ENCODE measurements at regions not wholly inside any gene's neighbourhood (a gene's known extent, or its start where the extent isn't known, plus 50 kb on each side); places are given as distances from the start of the nearest gene placed in this dataset.

GRCh38 chr7:20016669-20017068 is 200.5 kb downstream of the MACC1 start:
- TF ChIP-seq MLX (CRISPR knock-in tag; IDR thresholded peaks at IDR 0.05) (no peak), POLR2AphosphoS5 (IDR thresholded peaks at IDR 0.05; ENCODE audit: low read depth, low read length) (no peak), EP300 (IDR thresholded peaks at IDR 0.05; ENCODE audit: low read depth in 2 of 2, low read length in 2 of 2) (no peak), EP300 (CRISPR knock-in tag; IDR thresholded peaks at IDR 0.05; ENCODE audit: borderline replicate concordance) (no peak), ZNF792 (CRISPR knock-in tag; IDR thresholded peaks at IDR 0.05) (no peak), ZFP36L1 (CRISPR knock-in tag; IDR thresholded peaks at IDR 0.05) (no peak), MAX (IDR thresholded peaks at IDR 0.05) (no peak), PBX3 (CRISPR knock-in tag; IDR thresholded peaks at IDR 0.05; ENCODE audit: borderline replicate concordance) (no peak), CTCF (CRISPR knock-in tag; IDR thresholded peaks at IDR 0.05) (no peak), SAFB2 (CRISPR knock-in tag; IDR thresholded peaks at IDR 0.05; ENCODE audit: borderline replicate concordance, low read depth) (no peak), KLF16 (CRISPR knock-in tag; IDR thresholded peaks at IDR 0.05) (no peak), TBP (CRISPR knock-in tag; IDR thresholded peaks at IDR 0.05) (no peak), ARNT (IDR thresholded peaks at IDR 0.05) (no peak), ZNF780A (CRISPR knock-in tag; IDR thresholded peaks at IDR 0.05) (no peak)

Measured in HepG2 (cell line).